ENCODE measurements at regions not wholly inside any gene's neighbourhood (a gene's known extent, or its start where the extent isn't known, plus 50 kb on each side); places are given as distances from the start of the nearest gene placed in this dataset.

DNA sequence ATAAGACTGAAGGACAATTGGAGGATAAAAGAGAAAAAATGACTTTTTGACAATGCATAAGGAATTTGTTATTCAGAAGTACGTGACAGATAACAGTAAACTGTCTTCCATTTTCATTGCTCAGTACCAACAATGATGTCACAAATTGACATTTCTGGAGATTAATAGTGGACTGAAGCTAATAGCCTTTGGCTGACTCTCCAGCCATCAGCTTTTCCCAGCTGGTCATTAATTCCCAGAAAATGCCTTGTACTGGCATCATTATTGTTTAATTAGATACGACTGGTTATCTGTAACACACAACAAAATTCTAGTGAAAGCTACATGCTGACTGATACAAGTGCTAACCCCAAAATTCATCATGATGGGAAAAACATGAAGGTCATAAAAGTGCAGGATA lies 147.9 kb upstream of the FGF13 start:
- no peak for TF ChIP-seq CTCF (IDR thresholded peaks at IDR 0.05)
- no peak for TF ChIP-seq POLR2A (IDR thresholded peaks at IDR 0.05)
